Smooth muscle cell (in vitro differentiated cells): ENCODE measurements at regions not wholly inside any gene's neighbourhood (a gene's known extent, or its start where the extent isn't known, plus 50 kb on each side); places are given as distances from the start of the nearest gene placed in this dataset.

Source experiments
- DNase-seq: peaks from one replicate; lab custom pipeline; 2025; ENCODE audit not compliant: unreplicated experiment; lab: John Stamatoyannopoulos, UW
- H2AFZ ChIP-seq: fragments of 200-600 bp; sonication (generic); 2 replicates; pipeline ENCODE4 v1.6.0; 2016; ENCODE audit warnings: antibody characterized with exemption, low read depth, mild to moderate bottlenecking
- H3F3A ChIP-seq: fragments of 200-600 bp; sonication (generic); 2 replicates; pipeline ENCODE4 v1.6.0; 2017; ENCODE audit warnings: antibody characterized with exemption, low read depth
- H3K27ac ChIP-seq: fragments of 200-600 bp; sonication (generic); 2 replicates; pipeline ENCODE4 v1.5.1; 2016; ENCODE audit warnings: low read depth, mild to moderate bottlenecking
- H3K27me3 ChIP-seq: fragments of 200-600 bp; sonication (generic); 2 replicates; pipeline ENCODE4 v1.6.1; 2016; ENCODE audit warnings: low read depth, mild to moderate bottlenecking
- H3K36me3 ChIP-seq: fragments of 200-600 bp; sonication (generic); 2 replicates; pipeline ENCODE4 v1.5.1; 2016; ENCODE audit warnings: low read depth
- H3K4me1 ChIP-seq: fragments of 200-600 bp; sonication (generic); 2 replicates; pipeline ENCODE4 v1.5.1; 2016; ENCODE audit warnings: low read depth
- H3K4me2 ChIP-seq: fragments of 200-600 bp; sonication (generic); 2 replicates; pipeline ENCODE4 v1.6.0; 2016; ENCODE audit warnings: mild to moderate bottlenecking
- H3K4me3 ChIP-seq: fragments of 200-600 bp; sonication (generic); 2 replicates; pipeline ENCODE4 v1.5.1; 2016; ENCODE audit warnings: mild to moderate bottlenecking
- H3K79me2 ChIP-seq: fragments of 200-600 bp; sonication (generic); 2 replicates; pipeline ENCODE4 v1.6.0; 2016; ENCODE audit warnings: low read depth, mild to moderate bottlenecking
- H3K9ac ChIP-seq: fragments of 200-600 bp; sonication (generic); 2 replicates; pipeline ENCODE4 v1.6.0; 2016; ENCODE audit warnings: low read depth
- H3K9me3 ChIP-seq: fragments of 200-600 bp; sonication (generic); replicated peaks from 2 replicates; pipeline ENCODE4 v1.5.1; 2016; ENCODE audit warnings: low read depth
- H4K20me1 ChIP-seq: fragments of 200-600 bp; sonication (generic); 2 replicates; pipeline ENCODE4 v1.6.0; 2016; ENCODE audit warnings: low read depth
- WGBS: methylation state at CpG from one replicate; pipeline ENCODE4 v1.1.7; 2016; ENCODE audit warnings: low lambda C conversion rate; 5-methylcytosine and 5-hydroxymethylcytosine counted together
- TF ChIP-seq, protein P1 (sequence below): fragments of 200-600 bp; sonication (generic); IDR thresholded peaks from 2 replicates; pipeline ENCODE4 v1.5.1; 2017; ENCODE audit warnings: borderline replicate concordance, mild to moderate bottlenecking, antibody characterized with exemption; ENCODE audit not compliant: insufficient read depth, poor library complexity, severe bottlenecking

DNA sequence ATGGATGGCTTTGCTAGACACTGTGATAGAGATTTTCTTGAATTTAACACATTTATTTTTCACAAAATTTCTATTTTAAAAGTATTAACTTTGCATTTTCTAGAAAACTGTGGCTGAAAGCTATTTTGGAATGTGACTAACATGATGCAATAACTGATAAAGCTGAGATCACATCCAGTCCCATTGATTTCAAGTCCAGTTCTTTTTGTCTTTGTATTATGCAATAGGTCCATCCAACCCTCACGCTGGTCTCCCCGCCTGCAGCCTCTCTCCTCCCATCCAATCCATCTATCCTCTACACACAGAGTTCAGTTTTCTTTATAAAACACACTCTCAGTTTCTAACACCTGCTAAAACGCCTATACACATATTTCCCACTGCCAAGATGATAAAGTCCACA, 178.8 kb downstream of the CNTN3 start:
- WGBS, result 70% methylated on average over 3 of the region's 3 CpGs

DNA sequence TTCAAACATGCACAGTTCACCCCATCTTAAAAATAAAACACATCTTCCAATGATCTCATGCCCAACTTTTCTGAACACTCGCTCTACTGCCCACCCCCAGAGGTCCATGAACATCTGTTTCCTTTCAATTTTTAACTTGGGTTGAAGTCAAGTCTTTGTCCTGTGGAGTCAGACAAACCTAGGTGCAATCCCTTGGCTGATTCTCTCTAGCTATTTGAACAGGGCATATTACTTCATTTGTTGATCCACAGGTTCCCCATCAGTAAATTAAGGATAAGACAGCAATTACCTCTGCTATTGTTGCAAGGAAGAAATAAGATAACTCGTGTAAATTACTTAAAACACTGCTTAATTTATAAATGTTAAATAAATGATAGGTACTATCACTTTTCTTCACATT, 180.1 kb downstream of the CNTN3 start:
- no peaks in the 10 kb centered on the region for H3K79me2 ChIP-seq

More for the DNA sequence above, 178.8 kb downstream of the CNTN3 start:
- Histone ChIP-seq H3K27ac (no peak overlapping the region), H3K4me1 (no peaks in the 10 kb centered on the region), H3K4me3 (no peak overlapping the region), H3K4me2 (no peak overlapping the region), H3K79me2 (no peaks in the 10 kb centered on the region), H3K9ac (no peak overlapping the region), H3F3A (no peaks in the 10 kb centered on the region), H3K27me3 (no peaks in the 10 kb centered on the region), H3K36me3 (no peaks in the 10 kb centered on the region), H4K20me1 (no peaks in the 10 kb centered on the region), H2AFZ (no peak overlapping the region), H3K9me3 (no peaks in the 10 kb centered on the region)
- no peak for DNase-seq
- TF ChIP-seq, protein P1, sequence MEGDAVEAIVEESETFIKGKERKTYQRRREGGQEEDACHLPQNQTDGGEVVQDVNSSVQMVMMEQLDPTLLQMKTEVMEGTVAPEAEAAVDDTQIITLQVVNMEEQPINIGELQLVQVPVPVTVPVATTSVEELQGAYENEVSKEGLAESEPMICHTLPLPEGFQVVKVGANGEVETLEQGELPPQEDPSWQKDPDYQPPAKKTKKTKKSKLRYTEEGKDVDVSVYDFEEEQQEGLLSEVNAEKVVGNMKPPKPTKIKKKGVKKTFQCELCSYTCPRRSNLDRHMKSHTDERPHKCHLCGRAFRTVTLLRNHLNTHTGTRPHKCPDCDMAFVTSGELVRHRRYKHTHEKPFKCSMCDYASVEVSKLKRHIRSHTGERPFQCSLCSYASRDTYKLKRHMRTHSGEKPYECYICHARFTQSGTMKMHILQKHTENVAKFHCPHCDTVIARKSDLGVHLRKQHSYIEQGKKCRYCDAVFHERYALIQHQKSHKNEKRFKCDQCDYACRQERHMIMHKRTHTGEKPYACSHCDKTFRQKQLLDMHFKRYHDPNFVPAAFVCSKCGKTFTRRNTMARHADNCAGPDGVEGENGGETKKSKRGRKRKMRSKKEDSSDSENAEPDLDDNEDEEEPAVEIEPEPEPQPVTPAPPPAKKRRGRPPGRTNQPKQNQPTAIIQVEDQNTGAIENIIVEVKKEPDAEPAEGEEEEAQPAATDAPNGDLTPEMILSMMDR, result no peak

DNA sequence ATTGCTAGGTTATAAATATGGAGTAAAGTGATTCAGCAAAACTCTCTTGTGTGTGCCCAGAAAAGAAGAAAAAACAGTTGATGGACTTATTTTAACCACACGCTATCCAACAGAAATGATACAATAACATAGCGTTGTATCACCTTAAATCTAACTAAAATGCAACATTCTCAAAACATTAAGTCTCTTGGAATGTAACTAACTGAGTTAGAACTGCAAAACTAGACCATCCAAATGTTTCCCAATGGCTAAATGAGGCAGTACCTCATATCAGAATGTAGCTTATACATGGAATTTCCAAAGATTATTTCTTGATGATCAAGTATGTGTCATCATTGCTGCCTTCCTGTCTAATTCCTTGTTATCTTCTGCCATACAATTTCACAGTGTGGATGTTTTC, 187.9 kb downstream of the CNTN3 start:
- H3K27ac ChIP-seq, result no peak overlapping the region
- H3K4me2 ChIP-seq, result no peak overlapping the region
- H3K9ac ChIP-seq, result no peak overlapping the region

More for the DNA sequence above, 180.1 kb downstream of the CNTN3 start:
- no peak overlapping the region for H2AFZ ChIP-seq
- no peak overlapping the region for H3K4me2 ChIP-seq
- H3K9me3 ChIP-seq, result no peaks in the 10 kb centered on the region
- H3K9ac ChIP-seq, result no peak overlapping the region
- DNase-seq, result no peak
- WGBS, result 75% methylated on average over 2 of the region's 2 CpGs
- no peaks in the 10 kb centered on the region for H3K36me3 ChIP-seq
- no peak overlapping the region for H3K4me3 ChIP-seq
- no peaks in the 10 kb centered on the region for H4K20me1 ChIP-seq
- no peak overlapping the region for H3K27ac ChIP-seq
- H3K27me3 ChIP-seq, result no peaks in the 10 kb centered on the region
- TF ChIP-seq, protein P1, result no peak
- H3F3A ChIP-seq, result no peaks in the 10 kb centered on the region
- no peaks in the 10 kb centered on the region for H3K4me1 ChIP-seq

GRCh38 chr3:74423867-74424266, 190.6 kb downstream of the CNTN3 start:
- no peak overlapping the region for H3K9ac ChIP-seq
- H3K4me1 ChIP-seq, result no peaks in the 10 kb centered on the region
- H3K27me3 ChIP-seq, result no peaks in the 10 kb centered on the region
- TF ChIP-seq, protein P1, result no peak
- no peaks in the 10 kb centered on the region for H3K36me3 ChIP-seq
- no peak overlapping the region for H3K4me3 ChIP-seq
- H3K9me3 ChIP-seq, result no peaks in the 10 kb centered on the region
- no peak overlapping the region for H3K4me2 ChIP-seq
- H4K20me1 ChIP-seq, result no peaks in the 10 kb centered on the region
- no peak overlapping the region for H3K27ac ChIP-seq
- no peak for DNase-seq
- no peaks in the 10 kb centered on the region for H3F3A ChIP-seq
- WGBS, result 72% methylated on average over 2 of the region's 2 CpGs
- H2AFZ ChIP-seq, result no peak overlapping the region
- H3K79me2 ChIP-seq, result no peaks in the 10 kb centered on the region

More for the DNA sequence above, 187.9 kb downstream of the CNTN3 start:
- no peak overlapping the region for H3K4me3 ChIP-seq
- H3K9me3 ChIP-seq, result no peaks in the 10 kb centered on the region
- no peaks in the 10 kb centered on the region for H3K79me2 ChIP-seq
- no peaks in the 10 kb centered on the region for H4K20me1 ChIP-seq
- H3F3A ChIP-seq, result no peaks in the 10 kb centered on the region
- TF ChIP-seq, protein P1, result no peak
- WGBS, result 80% methylated on average over 2 of the region's 2 CpGs
- no peaks in the 10 kb centered on the region for H3K4me1 ChIP-seq
- H3K36me3 ChIP-seq, result no peaks in the 10 kb centered on the region
- H3K27me3 ChIP-seq, result no peaks in the 10 kb centered on the region
- H2AFZ ChIP-seq, result no peak overlapping the region
- DNase-seq, result no peak
